ENCODE measurements at regions not wholly inside any gene's neighbourhood (a gene's known extent, or its start where the extent isn't known, plus 50 kb on each side); places are given as distances from the start of the nearest gene placed in this dataset.

DNA sequence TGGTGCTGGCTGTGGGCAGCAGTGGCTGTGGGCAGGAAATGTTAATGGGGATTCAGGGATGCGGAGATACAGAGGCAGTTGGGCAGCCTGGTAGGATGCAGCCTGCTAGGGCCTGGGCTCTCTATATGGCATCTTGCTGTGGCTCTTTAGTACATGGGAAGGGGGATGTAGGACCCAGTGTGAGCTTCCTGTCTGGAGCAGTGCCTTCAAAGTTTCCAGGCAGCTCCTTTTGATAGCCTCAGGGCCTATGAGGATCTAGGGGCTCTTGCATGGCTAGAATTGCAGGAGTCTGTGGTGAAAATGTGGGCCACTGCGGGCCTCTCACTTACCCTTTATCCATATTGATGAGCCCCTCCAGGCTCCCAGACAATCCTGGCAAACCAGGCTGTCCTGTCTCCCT lies 213.2 kb upstream of the SNX19 start:
- Histone ChIP-seq H3K79me2 (ENCODE audit: control insufficient read depth, insufficient read depth, low read length) (no peaks in the 10 kb centered on the region), H3K36me3 (ENCODE audit: control insufficient read depth, insufficient read depth, low read length) (no peaks in the 10 kb centered on the region), H3K4me3 (no peak overlapping the region), H3K27me3 (ENCODE audit: control insufficient read depth in 2 of 2, insufficient read depth in 2 of 2, low read length in 2 of 2) (no peaks in the 10 kb centered on the region), H3K4me1 (replicated peaks in 1 of 2; ENCODE audit: control insufficient read depth in 2 of 2, insufficient read depth in 2 of 2, low read length in 2 of 2) (no peaks in the 10 kb centered on the region), H3K9me3 (replicated peaks; ENCODE audit: control insufficient read depth, insufficient read depth, low read depth, low read length) (no peaks in the 10 kb centered on the region), H3K9ac (ENCODE audit: insufficient read depth in 1 of 2, low read depth in 2 of 2, low read length in 2 of 2) (no peak overlapping the region), H3K9me1 (ENCODE audit: control insufficient read depth, insufficient read depth, low read length) (no peaks in the 10 kb centered on the region), H3K4me2 (ENCODE audit: insufficient read depth, low read length) (no peak overlapping the region), H4K20me1 (replicated peaks; ENCODE audit: control insufficient read depth, insufficient read depth, low read length) (no peaks in the 10 kb centered on the region), H3K27ac (ENCODE audit: extremely low read depth, low read depth, low read length) (no peak overlapping the region), H2AFZ (ENCODE audit: low read depth, low read length) (no peak overlapping the region)
- 20% methylated on average over 2 of the region's 2 CpGs for WGBS (ENCODE audit: insufficient coverage, low coverage, missing lambda C conversion rate)
- TF ChIP-seq XRCC3 (IDR thresholded peaks at IDR 0.05) (no peak), CBFA2T2 (conservative IDR thresholded peaks at IDR 0.05) (no peak), CHD2 (IDR thresholded peaks at IDR 0.05; ENCODE audit: low read depth, low read length) (no peak), ZFP1 (CRISPR knock-in tag; IDR thresholded peaks at IDR 0.05) (no peak), SIN3A (IDR thresholded peaks at IDR 0.05; ENCODE audit: borderline replicate concordance in 2 of 2, control insufficient read depth in 1 of 2, low read depth in 2 of 2, low read length in 2 of 2) (no peak), GABPB2 (CRISPR knock-in tag; conservative IDR thresholded peaks at IDR 0.05) (no peak), EHMT2 (IDR thresholded peaks at IDR 0.05) (no peak), TAF9B (IDR thresholded peaks at IDR 0.05; ENCODE audit: partially characterized antibody) (no peak), XRCC5 (IDR thresholded peaks at IDR 0.05; ENCODE audit: low read depth, low read length) (no peak), LARP7 (IDR thresholded peaks at IDR 0.05) (no peak), ZNF175 (CRISPR knock-in tag; IDR thresholded peaks at IDR 0.05; ENCODE audit: low read depth) (no peak), MYBL2 (IDR thresholded peaks at IDR 0.05; ENCODE audit: low read depth) (no peak), MYBL2 (CRISPR knock-in tag; IDR thresholded peaks at IDR 0.05; ENCODE audit: borderline replicate concordance) (no peak), SOX6 (IDR thresholded peaks at IDR 0.05) (no peak), NR2C1 (IDR thresholded peaks at IDR 0.05) (no peak), NR2C1 (tag; IDR thresholded peaks at IDR 0.05) (no peak)
- TF ChIP-seq, protein P1, sequence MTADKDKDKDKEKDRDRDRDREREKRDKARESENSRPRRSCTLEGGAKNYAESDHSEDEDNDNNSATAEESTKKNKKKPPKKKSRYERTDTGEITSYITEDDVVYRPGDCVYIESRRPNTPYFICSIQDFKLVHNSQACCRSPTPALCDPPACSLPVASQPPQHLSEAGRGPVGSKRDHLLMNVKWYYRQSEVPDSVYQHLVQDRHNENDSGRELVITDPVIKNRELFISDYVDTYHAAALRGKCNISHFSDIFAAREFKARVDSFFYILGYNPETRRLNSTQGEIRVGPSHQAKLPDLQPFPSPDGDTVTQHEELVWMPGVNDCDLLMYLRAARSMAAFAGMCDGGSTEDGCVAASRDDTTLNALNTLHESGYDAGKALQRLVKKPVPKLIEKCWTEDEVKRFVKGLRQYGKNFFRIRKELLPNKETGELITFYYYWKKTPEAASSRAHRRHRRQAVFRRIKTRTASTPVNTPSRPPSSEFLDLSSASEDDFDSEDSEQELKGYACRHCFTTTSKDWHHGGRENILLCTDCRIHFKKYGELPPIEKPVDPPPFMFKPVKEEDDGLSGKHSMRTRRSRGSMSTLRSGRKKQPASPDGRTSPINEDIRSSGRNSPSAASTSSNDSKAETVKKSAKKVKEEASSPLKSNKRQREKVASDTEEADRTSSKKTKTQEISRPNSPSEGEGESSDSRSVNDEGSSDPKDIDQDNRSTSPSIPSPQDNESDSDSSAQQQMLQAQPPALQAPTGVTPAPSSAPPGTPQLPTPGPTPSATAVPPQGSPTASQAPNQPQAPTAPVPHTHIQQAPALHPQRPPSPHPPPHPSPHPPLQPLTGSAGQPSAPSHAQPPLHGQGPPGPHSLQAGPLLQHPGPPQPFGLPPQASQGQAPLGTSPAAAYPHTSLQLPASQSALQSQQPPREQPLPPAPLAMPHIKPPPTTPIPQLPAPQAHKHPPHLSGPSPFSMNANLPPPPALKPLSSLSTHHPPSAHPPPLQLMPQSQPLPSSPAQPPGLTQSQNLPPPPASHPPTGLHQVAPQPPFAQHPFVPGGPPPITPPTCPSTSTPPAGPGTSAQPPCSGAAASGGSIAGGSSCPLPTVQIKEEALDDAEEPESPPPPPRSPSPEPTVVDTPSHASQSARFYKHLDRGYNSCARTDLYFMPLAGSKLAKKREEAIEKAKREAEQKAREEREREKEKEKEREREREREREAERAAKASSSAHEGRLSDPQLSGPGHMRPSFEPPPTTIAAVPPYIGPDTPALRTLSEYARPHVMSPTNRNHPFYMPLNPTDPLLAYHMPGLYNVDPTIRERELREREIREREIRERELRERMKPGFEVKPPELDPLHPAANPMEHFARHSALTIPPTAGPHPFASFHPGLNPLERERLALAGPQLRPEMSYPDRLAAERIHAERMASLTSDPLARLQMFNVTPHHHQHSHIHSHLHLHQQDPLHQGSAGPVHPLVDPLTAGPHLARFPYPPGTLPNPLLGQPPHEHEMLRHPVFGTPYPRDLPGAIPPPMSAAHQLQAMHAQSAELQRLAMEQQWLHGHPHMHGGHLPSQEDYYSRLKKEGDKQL (CRISPR knock-in tag; IDR thresholded peaks at IDR 0.05; ENCODE audit: borderline replicate concordance): no peak
- TF ChIP-seq, protein P2, sequence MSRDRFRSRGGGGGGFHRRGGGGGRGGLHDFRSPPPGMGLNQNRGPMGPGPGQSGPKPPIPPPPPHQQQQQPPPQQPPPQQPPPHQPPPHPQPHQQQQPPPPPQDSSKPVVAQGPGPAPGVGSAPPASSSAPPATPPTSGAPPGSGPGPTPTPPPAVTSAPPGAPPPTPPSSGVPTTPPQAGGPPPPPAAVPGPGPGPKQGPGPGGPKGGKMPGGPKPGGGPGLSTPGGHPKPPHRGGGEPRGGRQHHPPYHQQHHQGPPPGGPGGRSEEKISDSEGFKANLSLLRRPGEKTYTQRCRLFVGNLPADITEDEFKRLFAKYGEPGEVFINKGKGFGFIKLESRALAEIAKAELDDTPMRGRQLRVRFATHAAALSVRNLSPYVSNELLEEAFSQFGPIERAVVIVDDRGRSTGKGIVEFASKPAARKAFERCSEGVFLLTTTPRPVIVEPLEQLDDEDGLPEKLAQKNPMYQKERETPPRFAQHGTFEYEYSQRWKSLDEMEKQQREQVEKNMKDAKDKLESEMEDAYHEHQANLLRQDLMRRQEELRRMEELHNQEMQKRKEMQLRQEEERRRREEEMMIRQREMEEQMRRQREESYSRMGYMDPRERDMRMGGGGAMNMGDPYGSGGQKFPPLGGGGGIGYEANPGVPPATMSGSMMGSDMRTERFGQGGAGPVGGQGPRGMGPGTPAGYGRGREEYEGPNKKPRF (IDR thresholded peaks at IDR 0.05; ENCODE audit: low read depth, low read length): no peak
- DNase-seq (ENCODE audit: extremely low read depth in 1 of 4, low spot score in 3 of 4): no peak
- in situ Hi-C loops (cut with MboI) (no loop called here), intact Hi-C loops (cut with micrococcal nuclease) (no loop called here)
- no peak for ATAC-seq
- CTCF ChIA-PET (ENCODE audit: low intra/inter-chr PET ratio): no interaction called here
- FAIRE-seq: no peak
- BruUV-seq (replicated peaks): no TSS peak
- POLR2A ChIA-PET: no interaction called here

Measured in K562 (cell line).